NOMO-1 (cell line): ENCODE measurements at regions not wholly inside any gene's neighbourhood (a gene's known extent, or its start where the extent isn't known, plus 50 kb on each side); places are given as distances from the start of the nearest gene placed in this dataset.
"Not testable (repeated sequence)": the region's sequence is repeated elsewhere in the genome, so short reads cannot be mapped to it uniquely, and the experiment has no call there.

Experiments
- DNase-seq, 2 experiments: peaks; one replicate each; lab custom pipeline; 2025; ENCODE audit not compliant: unreplicated experiment in 2 of 2; lab: John Stamatoyannopoulos, UW

GRCh38 chr2:52260904-52261303 lies 1229.0 kb upstream of the NRXN1 start:
- DNase-seq, result no peak

GRCh38 chr2:52258967-52259366 lies 1227.0 kb upstream of the NRXN1 start:
- DNase-seq, result not testable (repeated sequence)

DNA sequence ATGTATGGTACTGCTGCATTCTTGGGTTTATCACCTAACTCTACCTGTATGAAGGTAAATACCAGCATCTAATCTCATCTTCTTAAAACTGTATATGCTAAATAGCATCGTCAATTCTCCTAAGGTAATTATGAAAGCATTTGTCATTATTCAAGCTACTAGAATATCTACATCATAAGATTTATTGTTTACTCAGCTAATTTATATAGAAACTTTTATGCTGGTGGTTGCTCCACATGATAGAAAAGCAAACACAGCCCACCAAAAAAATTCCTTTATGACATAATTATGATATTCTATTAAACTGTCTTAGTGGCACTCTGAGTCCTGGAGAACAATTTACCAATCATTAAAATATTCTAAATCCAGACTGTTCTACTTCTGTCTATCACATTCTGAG lies 1226.1 kb upstream of the NRXN1 start:
- DNase-seq, result no peak

- DNase-seq, result no peak
Observed at GRCh38 chr2:52253416-52253980, 1221.6 kb upstream of the NRXN1 start.

DNA sequence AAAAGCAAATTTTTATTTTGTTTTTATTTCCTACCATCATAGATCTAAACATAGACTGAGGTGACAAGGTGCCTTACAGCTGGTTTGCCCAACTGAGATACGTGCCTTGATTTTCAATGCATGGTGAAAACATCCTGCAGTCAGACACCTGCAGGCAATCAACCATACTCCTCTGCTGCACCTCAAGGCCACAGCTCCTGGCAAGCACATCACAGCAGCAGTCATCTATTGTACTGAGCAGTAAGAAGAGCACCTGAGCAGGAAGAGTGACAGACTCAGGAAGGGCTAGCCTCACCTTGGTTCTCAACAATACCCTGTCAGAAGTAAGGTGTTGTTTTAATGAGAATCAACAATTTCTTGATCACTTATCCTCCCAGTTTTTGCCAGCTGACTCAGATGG lies 1206.8 kb upstream of the NRXN1 start:
- DNase-seq, result no peak

DNA sequence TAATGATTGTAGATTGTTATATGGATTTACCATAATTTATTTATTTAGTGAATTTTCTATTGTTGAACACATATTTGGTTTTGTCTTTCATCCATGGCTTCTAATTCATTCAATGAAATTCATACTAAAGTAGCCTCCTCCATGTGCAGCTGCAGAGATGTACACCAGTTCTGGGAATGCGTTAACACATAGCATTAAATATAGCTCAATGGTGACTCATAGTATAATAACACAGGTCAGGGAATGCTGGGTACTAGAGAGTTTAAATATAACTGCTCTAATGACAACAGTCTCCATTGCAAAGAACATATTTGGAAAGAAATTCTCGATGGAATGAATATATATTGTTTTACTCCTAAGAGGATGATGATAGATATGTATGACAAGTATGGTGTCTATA lies 1190.2 kb upstream of the NRXN1 start:
- no peak for DNase-seq

DNA sequence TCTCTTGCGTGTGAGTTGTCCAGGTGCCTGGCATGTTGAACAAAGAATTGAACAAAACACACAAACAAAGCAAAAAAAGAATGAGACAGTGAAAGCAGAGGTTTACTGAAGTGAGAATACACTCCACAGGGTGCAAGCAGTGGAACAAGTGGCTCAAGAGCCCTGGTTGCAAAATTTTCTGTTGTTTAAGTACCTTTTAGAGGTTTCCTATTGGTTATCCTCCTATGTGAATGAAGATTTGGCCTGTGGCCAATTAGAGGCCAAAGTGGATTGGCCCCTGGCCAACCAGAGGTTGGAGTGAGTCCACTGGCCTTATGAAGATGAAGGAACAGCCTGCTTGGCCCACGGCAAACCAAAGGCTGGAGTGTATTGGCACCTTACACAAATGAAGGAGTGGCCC lies 1188.5 kb upstream of the NRXN1 start:
- no peak for DNase-seq

GRCh38 chr2:52210611-52211010 lies 1178.7 kb upstream of the NRXN1 start:
- no peak for DNase-seq

GRCh38 chr2:52210161-52210560 lies 1178.2 kb upstream of the NRXN1 start:
- no peak for DNase-seq

DNA sequence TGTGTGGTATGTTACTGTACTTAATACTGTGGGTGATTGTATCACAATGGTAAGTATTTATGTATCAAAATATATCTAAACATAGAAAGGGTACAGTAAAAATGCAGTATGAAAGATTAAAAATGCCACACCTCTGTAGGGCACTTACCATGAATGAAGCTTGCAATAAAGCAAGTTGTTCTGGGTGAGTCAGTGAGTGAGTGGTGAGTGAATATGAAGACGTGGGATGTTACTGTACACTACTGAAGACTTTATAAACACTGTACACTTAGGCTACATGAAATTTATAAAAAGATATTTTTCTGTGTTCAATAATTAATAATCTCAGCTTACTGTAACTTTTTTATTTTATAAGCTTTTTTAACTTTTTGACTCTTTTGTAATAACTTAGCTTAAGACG lies 1162.4 kb upstream of the NRXN1 start:
- no peak for DNase-seq

- no peak for DNase-seq
Observed at GRCh38 chr2:52193804-52194203, 1161.9 kb upstream of the NRXN1 start.

DNA sequence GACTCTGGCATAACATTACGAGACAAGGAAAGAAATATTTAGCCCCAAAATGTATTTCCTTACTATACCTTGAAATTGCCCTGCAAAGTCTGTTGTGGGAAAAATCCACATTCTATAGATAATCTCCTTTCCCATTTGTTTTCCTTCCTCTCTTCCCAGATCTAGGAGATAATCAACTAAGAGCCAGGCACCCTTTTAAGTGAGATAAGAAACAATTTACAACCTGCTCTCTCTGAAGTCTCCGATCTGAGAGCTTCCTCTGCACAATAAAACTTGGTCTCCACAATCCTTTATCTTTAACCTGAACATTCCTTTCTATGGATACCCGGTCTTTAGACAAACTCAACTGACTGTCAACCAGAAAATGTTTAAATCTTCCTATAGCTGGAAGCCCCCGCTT lies 1160.7 kb upstream of the NRXN1 start:
- no peak for DNase-seq

DNA sequence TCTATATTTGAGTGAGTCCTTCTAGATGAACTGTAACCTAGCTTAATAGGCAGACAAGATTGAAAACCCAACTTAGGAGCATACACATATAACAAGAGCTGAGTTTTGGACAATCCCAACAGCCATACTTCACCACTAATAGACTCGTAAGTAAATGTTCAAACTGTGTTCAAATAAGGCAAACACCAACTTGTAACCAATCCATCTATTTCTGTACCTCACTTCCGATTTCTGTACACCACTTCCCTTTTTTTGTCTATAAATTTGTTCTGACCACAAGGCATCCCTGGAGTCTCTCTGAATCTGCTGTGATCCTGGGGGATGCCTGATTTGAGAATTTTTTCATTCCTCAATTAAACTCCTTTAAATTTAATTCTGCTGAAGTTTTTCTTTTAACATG lies 1149.1 kb upstream of the NRXN1 start:
- peak; percentile 41 to 79 for DNase-seq

DNA sequence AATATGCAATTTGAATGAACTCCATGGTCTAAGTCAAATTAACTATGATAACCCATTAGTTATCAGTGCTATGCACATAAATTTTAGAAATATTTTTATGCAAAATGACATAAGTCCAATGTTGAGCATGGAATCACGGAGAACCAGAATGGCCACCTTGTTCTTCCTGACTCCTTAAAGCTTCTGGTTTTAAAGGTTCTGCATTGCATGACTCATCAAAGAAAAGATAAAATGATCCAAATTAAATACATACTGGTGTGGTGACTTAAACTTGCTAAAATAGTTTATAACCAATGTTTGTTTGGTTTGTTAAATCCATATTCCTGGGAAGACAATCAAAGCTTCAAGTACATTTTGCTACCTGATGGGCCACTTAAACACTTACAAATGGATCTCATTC lies 1146.9 kb upstream of the NRXN1 start:
- no peak for DNase-seq

DNA sequence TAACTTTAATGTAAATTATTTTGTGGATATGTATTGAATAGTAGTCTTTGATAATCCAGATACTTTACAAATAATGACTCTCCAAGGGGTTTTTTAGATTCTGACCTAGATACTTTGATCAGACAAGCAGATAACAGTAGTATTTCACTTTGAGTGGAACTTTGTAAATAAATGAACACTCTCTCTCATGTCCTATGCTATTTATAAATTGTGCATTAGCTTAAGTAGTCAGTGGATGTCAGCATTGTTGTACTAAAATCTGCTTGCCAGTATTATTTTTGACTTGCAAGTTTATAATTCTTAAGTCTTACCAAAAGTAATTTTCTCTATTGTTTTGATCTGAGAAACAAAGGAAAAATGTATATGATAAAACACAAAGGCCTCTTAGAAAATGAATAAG lies 1113.1 kb upstream of the NRXN1 start:
- no peak for DNase-seq

DNA sequence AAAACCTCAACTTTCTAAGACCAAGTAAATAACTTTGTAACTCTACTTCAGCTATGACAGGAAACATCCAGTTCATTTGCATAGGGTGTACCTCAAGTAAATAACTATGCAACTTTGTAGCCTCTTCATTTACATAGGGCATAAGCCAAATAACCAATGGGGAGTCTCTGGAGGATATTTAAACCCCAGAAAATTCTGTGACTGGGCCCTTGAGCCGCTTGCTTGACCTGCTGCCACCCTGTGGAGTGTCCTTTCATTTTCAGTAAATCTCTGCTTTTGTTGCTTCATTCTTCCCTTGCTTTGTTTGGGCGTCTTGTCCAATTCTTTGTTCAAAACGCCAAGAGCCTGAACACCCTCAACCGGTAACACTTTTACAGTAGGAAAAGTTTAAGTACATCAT lies 1112.7 kb upstream of the NRXN1 start:
- no peak for DNase-seq

DNA sequence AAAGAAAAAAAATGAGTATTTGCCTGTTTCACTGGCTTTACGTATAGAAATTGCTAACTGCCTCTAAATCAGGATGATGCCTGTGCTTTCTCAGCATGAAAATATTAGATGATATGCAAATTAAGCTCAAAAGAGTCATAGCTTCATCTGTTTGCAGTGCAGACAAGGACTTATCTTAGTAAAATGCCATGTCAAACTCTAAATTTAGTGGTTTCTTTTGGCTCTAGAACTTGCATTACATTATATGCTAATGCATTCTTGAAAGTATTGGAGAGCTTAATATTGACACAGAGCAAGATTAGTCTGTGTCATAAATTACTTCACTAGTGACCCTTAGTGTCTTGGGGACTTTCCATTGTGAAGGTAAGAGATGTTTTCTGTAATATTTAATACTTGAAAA lies 1109.1 kb upstream of the NRXN1 start:
- no peak for DNase-seq

- no peak for DNase-seq
Observed at GRCh38 chr2:52139241-52139640, 1107.3 kb upstream of the NRXN1 start.

- peak in 1 of 2 experiments; percentile 61 for DNase-seq
Observed at GRCh38 chr2:52135235-52135634, 1103.3 kb upstream of the NRXN1 start.

DNA sequence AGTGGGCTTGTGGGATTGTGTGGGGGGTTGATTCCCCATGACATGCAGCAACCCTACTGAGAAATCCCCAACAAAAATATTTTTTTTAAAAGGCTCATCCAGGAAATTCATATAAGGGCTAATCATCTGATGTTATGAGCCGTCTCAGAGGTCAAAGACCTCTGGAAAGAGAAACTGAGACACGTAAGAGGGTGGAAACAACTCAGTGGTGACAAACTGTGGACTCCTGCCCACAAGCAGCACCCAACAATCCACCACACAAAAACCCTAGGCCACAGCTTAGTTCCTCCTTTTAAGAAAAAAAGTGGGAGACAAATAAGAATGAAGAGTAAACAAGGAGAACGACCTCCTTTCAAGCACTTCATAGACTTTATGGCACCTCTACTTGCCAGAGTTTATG lies 1096.1 kb upstream of the NRXN1 start:
- no peak for DNase-seq

GRCh38 chr2:52127527-52127926 lies 1095.6 kb upstream of the NRXN1 start:
- DNase-seq, result no peak

- DNase-seq, result peak in 1 of 2 experiments; percentile 24
Observed at GRCh38 chr2:52117299-52117698, 1085.4 kb upstream of the NRXN1 start.

DNA sequence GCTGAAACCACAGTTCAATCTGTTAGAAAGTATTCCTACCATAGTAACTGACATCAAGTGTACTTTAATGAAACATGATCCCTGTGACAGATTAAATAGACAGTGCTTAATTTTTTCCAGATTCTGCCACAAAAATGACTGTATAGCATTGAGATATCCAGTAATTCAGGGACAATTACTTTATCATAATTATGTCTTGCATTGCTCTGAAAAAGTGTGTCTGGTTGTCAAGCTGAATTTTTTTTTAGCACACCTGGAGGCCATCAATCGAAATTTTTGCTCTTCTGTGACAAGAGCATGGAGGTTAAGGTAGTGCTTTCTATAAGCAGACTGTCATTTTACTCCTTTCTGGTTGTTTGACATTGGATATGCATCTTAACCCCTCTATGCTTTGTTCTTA lies 1083.8 kb upstream of the NRXN1 start:
- no peak for DNase-seq
